Ishikawa (cell line): ENCODE measurements at regions not wholly inside any gene's neighbourhood (a gene's known extent, or its start where the extent isn't known, plus 50 kb on each side); places are given as distances from the start of the nearest gene placed in this dataset.

ENCODE experiments used
- CEBPB ChIP-seq: IDR thresholded peaks from 2 replicates; pipeline ENCODE4 v1.6.1; 2012
- CREB1 ChIP-seq: IDR thresholded peaks from 2 replicates; pipeline ENCODE4 v1.6.1; 2012; ENCODE audit warnings: low read depth
- EGR1 ChIP-seq: IDR thresholded peaks from 2 replicates; pipeline ENCODE4 v1.6.1; 2012
- EP300 ChIP-seq: IDR thresholded peaks from 2 replicates; pipeline ENCODE4 v1.6.1; 2012; ENCODE audit warnings: borderline replicate concordance
- FOXM1 ChIP-seq: IDR thresholded peaks from 2 replicates; pipeline ENCODE4 v1.6.1; 2012; ENCODE audit warnings: low read depth, borderline replicate concordance
- NFIC ChIP-seq: IDR thresholded peaks from 2 replicates; pipeline ENCODE4 v1.6.1; 2012
- RAD21 ChIP-seq: IDR thresholded peaks from 2 replicates; pipeline ENCODE4 v1.6.1; 2012; ENCODE audit warnings: low read depth
- REST ChIP-seq: IDR thresholded peaks from 2 replicates; pipeline ENCODE4 v1.6.1; 2012; ENCODE audit warnings: low read depth, mild to moderate bottlenecking
- TAF1 ChIP-seq: IDR thresholded peaks from 2 replicates; pipeline ENCODE4 v1.6.1; 2012; ENCODE audit warnings: low read depth, mild to moderate bottlenecking
- TCF12 ChIP-seq: IDR thresholded peaks from 2 replicates; pipeline ENCODE4 v1.6.1; 2012; ENCODE audit warnings: low read depth
- TEAD4 ChIP-seq: IDR thresholded peaks from 2 replicates; pipeline ENCODE4 v1.6.1; 2012
- USF1 ChIP-seq: IDR thresholded peaks from 2 replicates; pipeline ENCODE4 v1.6.1; 2012
- YY1 ChIP-seq: IDR thresholded peaks from 2 replicates; pipeline ENCODE4 v1.6.1; 2012; ENCODE audit warnings: low read depth
- ZBTB7A ChIP-seq: IDR thresholded peaks from 2 replicates; pipeline ENCODE4 v1.6.1; 2012; ENCODE audit warnings: low read depth
- TF ChIP-seq, protein P1 (sequence below): IDR thresholded peaks from 2 replicates; pipeline ENCODE4 v1.6.1; 2012

- TF ChIP-seq ZBTB7A (no peak), TEAD4 (no peak), FOXM1 (no peak), NFIC (no peak), EP300 (no peak), EGR1 (no peak), USF1 (no peak), CEBPB (no peak), CREB1 (no peak), YY1 (no peak), TCF12 (no peak), REST (no peak), RAD21 (no peak), TAF1 (no peak)
- TF ChIP-seq, protein P1, sequence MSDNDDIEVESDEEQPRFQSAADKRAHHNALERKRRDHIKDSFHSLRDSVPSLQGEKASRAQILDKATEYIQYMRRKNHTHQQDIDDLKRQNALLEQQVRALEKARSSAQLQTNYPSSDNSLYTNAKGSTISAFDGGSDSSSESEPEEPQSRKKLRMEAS, result no peak
Observed at GRCh38 chr2:145422576-145422975, 902.7 kb upstream of the ZEB2 start.

DNA sequence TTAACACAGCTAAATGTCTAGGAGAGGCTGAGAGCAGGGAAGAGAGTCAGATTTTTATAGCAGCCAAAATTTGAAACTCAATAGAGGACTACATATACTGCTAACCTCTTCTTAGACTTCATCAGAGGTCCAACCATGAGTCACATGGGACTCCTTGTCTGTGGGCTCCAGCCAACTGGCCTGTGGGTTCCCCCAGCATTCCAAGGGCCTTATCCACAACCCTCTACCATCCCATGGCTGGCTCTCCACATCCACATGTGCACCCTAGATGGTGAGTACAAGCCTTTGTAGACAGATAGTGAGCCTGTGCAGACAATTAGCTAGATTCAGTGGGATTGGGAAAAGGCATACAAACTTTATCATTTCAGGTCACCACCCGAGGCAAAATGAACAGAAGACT lies 901.9 kb upstream of the ZEB2 start:
- TF ChIP-seq CREB1, result no peak

GRCh38 chr2:145416640-145417039 lies 896.7 kb upstream of the ZEB2 start:
- TF ChIP-seq RAD21, result no peak
- TF ChIP-seq TEAD4, result no peak
- TF ChIP-seq FOXM1, result no peak
- no peak for TF ChIP-seq YY1
- TF ChIP-seq CREB1, result no peak
- TF ChIP-seq EGR1, result no peak
- no peak for TF ChIP-seq USF1
- TF ChIP-seq CEBPB, result no peak
- TF ChIP-seq TCF12, result no peak
- TF ChIP-seq, protein P1, result no peak
- TF ChIP-seq TAF1, result no peak
- TF ChIP-seq ZBTB7A, result no peak
- TF ChIP-seq EP300, result no peak
- no peak for TF ChIP-seq NFIC
- no peak for TF ChIP-seq REST

DNA sequence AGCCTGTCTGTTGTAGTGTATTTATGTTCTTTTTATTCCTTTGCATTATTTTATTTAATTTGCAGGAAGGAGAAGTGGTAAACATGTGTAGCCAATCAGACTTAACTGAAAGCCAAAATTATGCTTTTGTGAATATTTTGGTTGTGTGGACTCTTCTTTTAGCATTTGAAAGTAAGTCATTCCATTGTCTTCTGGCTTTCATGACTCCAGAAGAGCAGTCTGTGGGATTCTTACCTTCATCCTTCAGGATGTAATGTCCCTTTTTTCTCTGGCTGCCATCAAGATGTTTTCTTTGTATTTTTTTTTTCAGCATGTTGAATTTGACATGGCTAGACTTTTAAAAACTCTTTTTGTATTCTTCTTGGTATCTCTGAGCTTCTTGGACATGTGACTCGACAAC lies 895.2 kb upstream of the ZEB2 start:
- TF ChIP-seq ZBTB7A (no peak), REST (no peak), USF1 (no peak), NFIC (no peak), TCF12 (no peak), EP300 (no peak), TAF1 (no peak), TEAD4 (no peak), CEBPB (no peak), FOXM1 (no peak), CREB1 (no peak), RAD21 (no peak), EGR1 (no peak), YY1 (no peak)
- TF ChIP-seq, protein P1, result no peak
